HG03025 (cell line): ENCODE measurements at regions not wholly inside any gene's neighbourhood (a gene's known extent, or its start where the extent isn't known, plus 50 kb on each side); places are given as distances from the start of the nearest gene placed in this dataset.
"Not testable (repeated sequence)": the region's sequence is repeated elsewhere in the genome, so short reads cannot be mapped to it uniquely, and the experiment has no call there.

Experiments used
- ATAC-seq: cut with Tn5 transposase; IDR thresholded peaks from one replicate; pipeline ENCODE4 v1.9.1; 2021; ENCODE audit warnings: mild to moderate bottlenecking, moderate library complexity; ENCODE audit not compliant: unreplicated experiment, low FRiP score

DNA sequence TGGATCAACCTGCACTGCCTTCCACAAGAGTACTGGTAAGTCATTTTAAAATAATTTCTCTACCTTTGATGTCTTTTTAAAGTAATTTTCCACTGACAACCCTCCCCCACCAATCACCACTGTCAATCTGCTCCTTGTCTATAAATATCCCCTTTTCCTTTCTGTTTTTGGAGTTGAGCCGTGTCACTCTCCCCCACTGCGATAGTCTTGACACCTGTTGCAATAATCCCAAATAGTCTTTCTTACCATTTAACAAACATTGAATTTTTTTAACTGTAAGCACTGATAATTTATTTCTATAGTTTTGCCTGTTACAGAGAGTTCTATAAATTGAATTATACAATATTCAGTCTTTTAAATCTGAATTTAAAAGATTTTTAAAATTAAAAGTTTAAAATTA lies 420.9 kb downstream of the COL11A1 start:
- ATAC-seq: no peak

DNA sequence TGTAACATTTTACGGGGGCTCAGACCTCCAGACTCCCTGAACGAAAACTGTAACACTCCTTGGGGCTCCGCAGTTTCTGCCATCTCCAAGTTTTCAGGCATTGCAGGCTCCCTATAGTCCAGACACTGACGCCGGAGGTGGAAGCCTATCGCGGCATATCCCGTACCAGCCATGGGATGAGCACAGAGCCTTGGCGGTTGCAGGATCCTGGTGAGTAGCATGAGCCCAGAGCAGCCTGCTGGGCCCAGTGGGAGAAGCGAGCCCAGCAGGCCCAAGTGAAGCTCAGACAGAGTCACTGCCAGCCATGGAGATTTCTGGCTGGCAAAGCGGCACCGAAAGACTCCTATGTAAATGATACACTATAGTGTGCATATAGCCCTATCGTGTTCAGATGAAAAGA lies 446.8 kb downstream of the COL11A1 start:
- ATAC-seq: no peak

GRCh38 chr1:102659876-102660483 lies 448.3 kb downstream of the COL11A1 start:
- not testable (repeated sequence) for ATAC-seq

GRCh38 chr1:102655034-102655433 lies 453.3 kb downstream of the COL11A1 start:
- ATAC-seq: no peak

- ATAC-seq: no peak
Observed at GRCh38 chr1:102640872-102641271, 467.4 kb downstream of the COL11A1 start.

GRCh38 chr1:102640312-102640711 lies 468.0 kb downstream of the COL11A1 start:
- ATAC-seq: no peak

DNA sequence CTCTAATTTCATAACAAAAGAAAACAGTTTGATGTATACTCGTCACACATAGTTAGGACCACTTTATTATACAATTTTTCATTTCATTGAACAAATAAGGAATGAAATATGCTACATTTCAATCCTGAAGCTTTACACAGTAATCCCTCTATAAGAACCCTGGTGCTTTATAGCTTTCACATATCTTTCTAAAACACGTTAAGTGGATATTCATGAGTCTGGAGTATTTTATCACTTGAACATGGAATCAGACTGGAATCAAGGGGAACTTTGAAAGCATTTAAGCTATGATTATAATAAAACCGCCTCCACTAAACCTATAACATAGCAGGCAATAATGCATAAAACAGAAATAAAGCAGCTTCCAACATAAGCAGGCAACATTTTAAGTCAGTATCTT lies 476.6 kb downstream of the COL11A1 start:
- no peak for ATAC-seq

DNA sequence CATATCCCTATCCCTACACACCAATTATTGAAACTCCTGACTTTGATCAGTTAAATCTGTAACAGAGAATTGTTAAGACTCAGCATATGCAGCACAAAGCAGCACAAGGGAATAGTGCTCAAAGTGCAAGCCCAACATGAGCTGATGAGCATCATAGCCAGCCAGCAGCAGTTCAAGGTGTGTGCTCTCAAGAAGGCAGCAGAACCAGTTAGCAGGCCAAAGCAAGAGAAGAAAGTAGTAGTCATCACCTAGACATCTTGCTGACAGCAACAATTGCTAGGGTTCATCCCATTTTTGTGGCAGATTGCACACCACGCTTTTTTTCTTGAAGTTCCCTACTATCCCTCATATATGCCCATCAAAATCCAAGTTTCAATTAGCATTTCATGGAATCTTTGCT lies 478.3 kb downstream of the COL11A1 start:
- no peak for ATAC-seq

DNA sequence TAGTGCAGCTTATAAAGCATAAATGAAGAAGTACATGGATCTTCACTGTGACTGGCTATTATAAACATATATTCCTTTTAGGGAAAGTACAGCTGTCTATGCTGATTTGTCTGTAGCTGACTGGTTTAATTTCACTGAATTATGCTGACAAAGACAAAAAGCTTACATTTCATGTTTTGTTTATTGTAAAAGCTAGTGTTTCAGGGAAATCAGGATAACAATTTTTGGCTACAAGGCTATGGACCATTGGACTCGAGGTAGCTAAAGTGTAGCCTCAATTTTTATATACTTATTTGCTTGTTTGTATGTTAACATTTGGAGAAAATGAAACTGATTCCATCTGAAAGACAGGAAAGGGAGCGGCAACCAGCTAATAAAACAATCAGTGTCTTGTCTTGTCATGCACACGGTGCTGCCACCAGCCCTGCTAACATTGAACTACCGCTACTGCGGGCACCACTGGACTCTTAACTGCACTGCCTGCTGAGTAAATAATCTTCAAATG lies 480.2 kb downstream of the COL11A1 start:
- no peak for ATAC-seq

DNA sequence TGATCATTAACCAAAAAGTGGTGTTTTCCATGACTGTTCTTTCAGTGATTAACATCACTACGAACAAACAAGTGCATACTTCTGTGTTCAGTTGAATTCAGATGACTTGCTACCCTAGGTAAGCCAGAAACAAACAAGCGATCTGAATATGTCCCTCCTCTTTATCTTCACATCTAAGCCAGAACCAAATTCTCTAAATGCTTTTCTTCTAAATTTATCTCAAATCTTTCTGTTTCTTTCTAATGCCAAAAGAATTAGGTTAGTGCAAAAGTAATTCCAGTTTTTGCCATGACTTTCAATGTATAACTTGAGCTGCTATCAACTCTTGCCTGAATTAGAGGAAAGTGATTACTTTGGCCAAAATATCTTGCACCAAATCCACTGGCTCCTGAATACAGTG lies 481.2 kb downstream of the COL11A1 start:
- no peak for ATAC-seq

DNA sequence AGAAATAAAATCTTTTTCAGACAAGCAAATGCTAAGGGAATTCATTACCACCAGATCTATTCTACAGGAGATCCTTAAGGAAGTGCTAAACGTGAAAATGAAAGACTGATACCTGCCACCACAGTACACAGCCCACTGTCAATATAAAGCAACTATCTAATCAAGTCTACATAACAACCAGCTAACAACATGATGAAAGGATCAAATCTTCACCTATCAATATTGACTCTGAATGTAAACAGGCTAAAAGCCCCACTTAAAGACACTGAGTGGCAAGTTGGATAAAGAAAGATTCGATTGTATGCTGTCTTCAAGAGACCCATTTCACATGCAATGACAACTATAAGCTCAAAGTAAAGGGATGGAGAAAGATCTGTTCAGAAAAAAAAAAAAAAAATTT lies 492.4 kb downstream of the COL11A1 start:
- ATAC-seq: no peak

DNA sequence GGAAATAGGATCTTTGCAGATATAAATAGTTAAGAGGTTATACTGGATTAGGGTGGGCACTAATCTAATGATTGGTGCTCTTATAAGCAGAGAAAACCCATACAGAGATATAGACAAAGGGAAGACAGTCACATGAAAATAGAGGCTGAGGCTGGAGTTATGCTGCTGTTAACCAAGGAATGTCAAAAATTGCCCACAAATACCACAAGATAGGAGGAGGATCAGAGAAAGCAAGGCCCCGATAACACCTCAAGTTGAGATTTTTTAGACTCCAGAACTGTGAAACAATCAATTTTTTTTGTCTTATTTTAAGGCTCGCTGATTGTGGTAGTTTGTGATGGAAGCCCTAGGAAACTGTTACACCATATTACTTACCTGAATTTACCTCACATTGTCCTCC lies 513.2 kb downstream of the COL11A1 start:
- no peak for ATAC-seq

DNA sequence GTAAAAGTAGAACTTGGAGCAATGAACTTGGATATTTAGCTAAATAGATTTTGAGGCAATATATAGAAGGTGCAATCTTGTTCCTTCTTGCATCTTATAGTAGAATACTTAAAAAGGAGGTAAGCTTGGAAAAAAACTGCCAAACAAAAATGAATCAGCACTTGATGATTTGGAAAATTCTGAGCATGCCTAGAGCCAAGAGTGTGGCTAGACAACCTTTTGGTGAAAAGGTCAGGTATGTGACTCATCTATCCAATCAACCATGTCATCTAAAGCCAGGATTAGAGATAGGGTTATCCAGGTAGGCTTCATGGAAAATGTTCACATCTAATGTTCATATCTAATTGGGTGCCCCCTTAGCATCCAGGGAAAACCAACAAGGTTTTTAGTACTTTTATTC lies 515.0 kb downstream of the COL11A1 start:
- ATAC-seq: no peak

DNA sequence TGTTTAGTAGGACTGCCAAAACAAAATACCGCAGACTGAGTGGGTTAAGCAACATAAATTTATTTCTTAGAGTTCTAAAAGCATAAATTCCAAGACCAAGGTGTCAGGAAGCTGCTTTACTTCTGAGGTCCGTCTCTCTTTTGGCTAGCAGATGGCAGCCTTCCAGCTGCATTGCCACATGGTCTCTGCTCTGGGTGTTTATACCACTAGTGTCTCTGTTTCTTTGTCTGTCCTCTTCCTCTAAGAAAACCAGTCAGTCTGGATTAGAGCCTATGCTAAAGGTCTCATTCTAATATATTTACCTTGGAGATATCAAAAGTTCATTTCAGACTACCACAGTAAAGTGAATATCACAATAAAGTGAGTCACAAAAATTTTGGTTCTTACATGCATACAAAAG lies 519.8 kb downstream of the COL11A1 start:
- no peak for ATAC-seq

- ATAC-seq: no peak
Observed at GRCh38 chr1:102586022-102586421, 522.3 kb downstream of the COL11A1 start.

DNA sequence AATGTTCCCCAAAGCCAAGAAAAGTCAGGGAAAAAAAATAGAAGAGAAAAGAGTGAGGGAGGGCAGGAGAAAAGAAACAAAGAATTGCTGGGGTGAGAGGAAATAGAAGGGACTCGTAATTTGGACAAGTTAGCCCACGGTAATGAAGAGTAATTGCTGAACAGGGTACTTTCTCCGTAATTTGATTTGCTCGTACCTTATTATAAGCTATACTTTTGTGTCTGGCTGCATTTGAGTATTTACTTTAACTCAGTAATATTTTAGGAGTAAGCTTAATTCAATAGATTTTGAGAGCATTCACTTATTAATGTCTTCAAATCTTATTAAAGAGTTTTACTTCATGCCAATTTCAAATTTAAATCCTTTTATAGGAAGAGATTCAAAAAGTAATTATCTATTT lies 527.5 kb downstream of the COL11A1 start:
- ATAC-seq: no peak

GRCh38 chr1:102578804-102579203 lies 529.5 kb downstream of the COL11A1 start:
- ATAC-seq: no peak

GRCh38 chr1:102572637-102573036 lies 535.7 kb downstream of the COL11A1 start:
- ATAC-seq: no peak

- ATAC-seq: no peak
Observed at GRCh38 chr1:102566182-102566581, 542.1 kb downstream of the COL11A1 start.

- ATAC-seq: no peak
Observed at GRCh38 chr1:102562380-102562779, 545.9 kb downstream of the COL11A1 start.

DNA sequence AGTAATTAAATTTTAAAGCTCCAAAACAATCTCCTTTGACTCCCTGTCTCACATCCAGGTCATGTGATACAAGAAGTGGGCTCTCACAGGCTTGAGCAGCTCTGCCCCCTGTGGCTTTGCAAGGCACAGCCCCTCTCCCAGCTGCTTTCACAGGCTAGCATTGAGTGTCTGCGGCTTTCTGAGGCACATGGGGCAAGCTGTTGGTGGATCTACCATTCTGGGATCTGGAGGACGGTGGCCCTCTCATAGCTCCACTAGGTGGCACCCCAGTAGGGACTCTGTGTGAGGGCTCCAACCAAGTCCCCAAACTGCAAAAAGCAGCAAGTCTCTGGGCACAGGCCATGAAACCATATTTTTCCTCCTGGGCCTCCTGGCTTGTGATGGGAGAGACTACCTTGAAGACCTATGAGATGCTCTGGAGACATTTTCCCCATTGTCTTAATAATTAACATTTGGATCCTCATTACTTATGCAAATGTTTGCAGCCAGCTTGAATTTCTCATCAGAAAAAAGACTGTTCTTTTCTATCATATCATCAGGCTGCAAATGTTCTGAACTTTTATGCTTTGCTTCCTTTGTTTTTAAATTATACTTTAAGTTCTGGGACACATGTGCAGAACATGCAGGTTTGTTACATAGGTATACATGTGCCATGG lies 554.1 kb upstream of the OLFM3 start:
- ATAC-seq: no peak

DNA sequence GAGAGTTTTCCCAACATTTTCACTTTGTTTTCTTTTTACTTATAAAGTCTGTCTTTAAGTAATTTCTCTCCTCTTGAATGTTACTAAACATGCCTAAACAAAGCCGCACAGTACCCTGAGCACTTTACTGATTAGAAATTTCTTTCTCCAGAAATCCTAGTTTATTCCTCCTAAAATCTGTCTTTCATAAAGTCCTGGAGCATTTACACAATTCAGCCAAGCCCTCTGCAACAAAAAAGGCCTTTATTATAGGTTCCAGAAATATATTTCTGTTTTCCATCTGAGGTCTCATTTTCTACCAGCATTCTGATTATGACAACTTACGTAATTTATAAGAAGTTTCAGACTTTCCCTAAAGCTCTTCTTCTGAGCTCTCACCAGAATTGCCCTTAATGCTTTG lies 549.5 kb upstream of the OLFM3 start:
- no peak for ATAC-seq
